GM23338 (cell line): ENCODE measurements at regions not wholly inside any gene's neighbourhood (a gene's known extent, or its start where the extent isn't known, plus 50 kb on each side); places are given as distances from the start of the nearest gene placed in this dataset.

Experiments used
- CTCF ChIP-seq, 2 experiments: fragments of 200-600 bp in 1 of 2; sonication (generic) in 1 of 2; conservative IDR thresholded peaks; 2 replicates each; pipeline versions ENCODE4 v1.5.1 to v1.6.1; 2016 to 2017; ENCODE audit warnings: antibody characterized with exemption in 2 of 2, low read depth in 2 of 2, mild to moderate bottlenecking in 2 of 2, moderate library complexity in 1 of 2
- EZH2 ChIP-seq: fragments of 200-600 bp; sonication (generic); IDR thresholded peaks from one replicate; pipeline ENCODE4 v1.8.0; 2017; ENCODE audit warnings: antibody characterized with exemption, mild to moderate bottlenecking, low read depth; ENCODE audit not compliant: unreplicated experiment
- EZH2phosphoT487 ChIP-seq: fragments of 200-600 bp; sonication (generic); IDR thresholded peaks from one replicate; pipeline ENCODE4 v1.8.1; 2018; ENCODE audit warnings: antibody characterized with exemption; ENCODE audit not compliant: unreplicated experiment
- JUNB ChIP-seq: IDR thresholded peaks from one replicate; pipeline ENCODE4 v1.6.1; 2016; ENCODE audit warnings: antibody characterized with exemption; ENCODE audit not compliant: unreplicated experiment
- POLR2AphosphoS5 ChIP-seq: IDR thresholded peaks from 2 replicates; pipeline ENCODE4 v1.6.1; 2016; ENCODE audit warnings: antibody characterized with exemption, low read depth
- REST ChIP-seq: IDR thresholded peaks from one replicate; pipeline ENCODE4 v1.6.1; 2018; ENCODE audit warnings: antibody characterized with exemption; ENCODE audit not compliant: unreplicated experiment
- STAT1 ChIP-seq: IDR thresholded peaks from one replicate; pipeline ENCODE4 v1.6.1; 2016; ENCODE audit warnings: antibody characterized with exemption; ENCODE audit not compliant: unreplicated experiment
- ZNF114 ChIP-seq: fragments of 250-450 bp; sonication (Bioruptor Pico); IDR thresholded peaks from 2 replicates; pipeline ENCODE4 v1.5.0; 2020; ENCODE audit warnings: mild to moderate bottlenecking, moderate library complexity
- ZNF331 ChIP-seq: fragments of 250-450 bp; sonication (Bioruptor Pico); IDR thresholded peaks from 2 replicates; pipeline ENCODE4 v1.5.0; 2020; ENCODE audit warnings: low read depth, mild to moderate bottlenecking, moderate library complexity

GRCh38 chr12:20272801-20273200, 95.5 kb upstream of the PDE3A start:
- no peak for TF ChIP-seq CTCF (conservative IDR thresholded peaks at IDR 0.05; ENCODE audit: low read depth in 2 of 2)
- no peak for TF ChIP-seq EZH2phosphoT487
- no peak for TF ChIP-seq JUNB
- no peak for TF ChIP-seq EZH2
- TF ChIP-seq POLR2AphosphoS5, result no peak
- TF ChIP-seq REST, result no peak
- no peak for TF ChIP-seq ZNF331 (CRISPR knock-in tag)
- TF ChIP-seq STAT1, result no peak
- no peak for TF ChIP-seq ZNF114 (CRISPR knock-in tag)
